ENCODE measurements at regions not wholly inside any gene's neighbourhood (a gene's known extent, or its start where the extent isn't known, plus 50 kb on each side); places are given as distances from the start of the nearest gene placed in this dataset.

DNA sequence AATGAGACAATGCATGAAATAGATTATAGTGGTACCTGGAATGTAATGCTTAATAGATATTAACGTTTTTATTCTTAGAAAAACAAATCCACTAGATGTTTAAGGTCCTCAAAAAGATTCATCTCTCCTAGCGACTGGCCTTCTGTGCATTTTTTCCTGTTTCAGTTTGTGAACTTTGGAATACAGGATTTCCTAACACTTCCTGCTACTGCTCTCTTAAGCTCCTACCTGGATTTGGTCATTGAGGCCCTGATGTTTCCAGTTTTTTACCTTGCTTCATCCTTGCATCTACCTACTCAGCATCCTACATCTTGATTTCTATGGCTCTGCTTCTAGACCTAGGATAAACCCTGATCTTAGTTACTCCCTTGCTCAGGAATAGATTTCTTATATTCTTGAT, 188.4 kb downstream of the ABCC12 start:
- DNase-seq: no peak

DNA sequence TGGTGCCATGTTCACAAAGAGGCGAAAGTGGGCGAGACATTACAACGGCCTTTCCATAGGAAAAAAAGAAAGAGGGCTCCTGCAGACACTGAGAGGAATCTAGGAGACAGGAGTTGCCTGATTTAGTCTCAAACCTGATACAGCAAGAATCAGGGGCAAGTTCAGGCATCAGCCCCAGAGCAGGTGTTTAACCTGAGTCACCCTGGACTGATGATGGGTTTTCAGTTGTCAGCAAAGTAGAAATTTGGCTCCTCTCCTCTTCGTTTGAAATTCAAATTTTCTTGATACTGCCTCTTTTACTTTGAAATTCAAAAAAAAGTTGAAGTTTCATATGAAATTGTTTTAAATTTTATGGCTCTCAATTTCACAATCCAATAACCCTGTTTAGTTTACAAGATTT, 189.5 kb downstream of the ABCC12 start:
- no peak for DNase-seq

DNA sequence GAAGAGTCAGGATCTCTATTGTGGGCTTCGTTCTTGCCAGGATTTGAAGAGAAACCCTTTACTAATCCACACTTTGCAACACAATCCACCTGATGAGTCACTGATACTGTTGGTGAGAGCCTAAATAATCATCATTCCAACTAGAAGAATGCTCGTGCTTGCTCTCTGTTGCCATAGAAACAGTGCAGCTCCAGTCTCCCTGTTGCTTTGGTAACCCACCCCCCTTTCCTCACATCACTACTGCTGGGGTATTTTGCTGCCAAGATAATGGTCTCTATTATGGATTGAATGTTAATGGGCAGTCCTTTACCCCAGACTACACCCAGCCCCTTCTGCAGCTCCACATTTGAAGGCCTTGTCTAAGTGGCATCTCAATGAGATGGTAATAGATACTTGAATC, 190.4 kb downstream of the ABCC12 start:
- DNase-seq: peak; percentile 65 to 88

DNA sequence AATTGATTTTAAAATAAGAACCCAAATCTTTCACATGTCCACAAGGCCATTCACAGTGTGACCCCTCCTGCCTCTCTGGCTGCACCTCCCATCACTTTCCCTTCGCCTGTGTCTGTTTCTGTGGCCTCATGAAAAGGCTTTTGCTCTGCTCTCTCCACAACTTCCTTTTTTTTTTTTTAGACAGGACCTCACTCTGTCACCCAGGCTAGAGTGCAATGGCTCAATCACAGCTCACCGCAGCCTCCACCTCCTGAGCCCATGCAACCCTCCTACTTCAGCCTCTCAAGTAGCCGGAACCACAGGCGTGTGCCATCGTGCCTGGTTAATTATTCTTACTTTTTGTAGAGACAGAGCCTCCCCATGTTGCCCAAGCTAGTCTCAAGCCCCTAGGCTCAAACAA, 197.1 kb downstream of the ABCC12 start:
- DNase-seq: no peak

DNA sequence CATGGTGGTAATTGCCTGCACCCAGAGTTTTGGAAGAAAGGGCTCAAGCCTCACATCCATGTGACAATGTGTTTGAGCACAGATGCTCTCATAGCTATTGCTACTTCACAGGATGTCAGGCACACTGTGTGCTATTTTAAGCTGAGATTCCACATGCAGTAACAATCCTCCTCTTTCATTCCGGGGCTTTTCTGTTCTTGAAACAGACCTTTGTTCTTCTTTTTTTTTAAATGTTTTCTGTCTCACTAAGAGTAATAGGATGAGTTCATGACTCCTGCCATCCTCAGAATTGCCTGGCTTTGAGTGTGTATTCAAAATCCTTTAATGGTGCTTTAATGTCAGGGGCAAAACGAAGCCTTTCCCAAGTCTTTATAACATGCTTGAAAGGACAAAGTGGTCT, 198.9 kb downstream of the ABCC12 start:
- no peak for DNase-seq

DNA sequence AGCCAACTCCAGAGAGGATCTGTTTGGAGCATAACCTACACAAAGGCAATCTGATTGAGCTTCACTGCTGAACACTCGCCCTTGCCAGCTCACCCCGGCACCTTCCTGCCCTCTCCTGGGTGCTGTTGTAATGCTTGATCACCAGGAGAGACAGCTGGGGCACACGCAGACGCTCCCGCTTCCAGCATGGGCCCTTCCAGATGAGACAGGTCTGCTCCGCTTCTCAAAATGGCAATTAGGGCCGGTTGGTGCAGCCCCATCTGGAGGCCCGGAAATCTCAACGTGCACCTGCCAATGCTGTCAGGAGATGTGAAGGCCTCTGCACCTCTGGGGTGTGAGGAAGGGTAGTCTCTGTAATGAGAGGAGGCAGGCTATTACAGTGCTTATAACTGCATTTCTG, 206.1 kb downstream of the ABCC12 start:
- peak; percentile 68 to 94 for DNase-seq

DNA sequence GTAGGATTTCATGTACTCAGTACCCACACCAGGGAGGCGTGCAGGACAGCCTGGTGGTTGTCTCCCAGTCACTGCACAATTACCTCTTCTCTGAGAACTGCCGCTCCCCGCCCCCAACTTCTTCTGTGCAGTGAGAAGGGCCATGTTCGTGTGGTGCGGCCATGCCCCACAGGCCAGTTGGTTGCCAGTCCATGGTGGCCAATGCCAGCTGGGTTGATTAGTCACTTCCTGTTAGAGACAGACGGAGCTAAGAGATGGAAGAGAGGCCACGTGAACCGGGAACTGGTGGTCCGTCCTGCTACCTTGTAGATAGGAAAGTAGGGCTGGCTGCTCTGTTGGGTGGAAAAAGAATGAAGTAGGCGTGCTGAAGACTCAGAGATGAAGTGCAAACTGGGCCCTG, 206.5 kb downstream of the ABCC12 start:
- no peak for DNase-seq

DNA sequence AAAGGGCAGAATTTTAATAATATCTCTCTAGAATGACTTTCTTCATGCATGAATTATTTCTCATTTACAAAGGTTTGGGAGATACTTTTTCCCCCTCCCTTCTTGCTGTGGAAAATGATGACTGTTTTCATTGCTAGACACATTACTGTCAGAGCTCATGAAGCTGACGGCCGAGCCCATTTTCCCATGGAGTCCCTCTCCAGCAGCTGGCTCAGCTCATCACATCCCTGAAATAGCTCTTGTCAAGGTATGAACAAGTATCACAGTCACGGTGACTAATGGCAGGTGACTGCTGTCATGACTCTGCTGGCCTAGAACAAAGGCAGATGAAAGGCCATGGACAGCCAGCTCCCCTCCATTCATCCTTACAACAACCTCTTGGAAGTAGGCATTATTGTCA, 208.1 kb downstream of the ABCC12 start:
- DNase-seq: no peak

DNA sequence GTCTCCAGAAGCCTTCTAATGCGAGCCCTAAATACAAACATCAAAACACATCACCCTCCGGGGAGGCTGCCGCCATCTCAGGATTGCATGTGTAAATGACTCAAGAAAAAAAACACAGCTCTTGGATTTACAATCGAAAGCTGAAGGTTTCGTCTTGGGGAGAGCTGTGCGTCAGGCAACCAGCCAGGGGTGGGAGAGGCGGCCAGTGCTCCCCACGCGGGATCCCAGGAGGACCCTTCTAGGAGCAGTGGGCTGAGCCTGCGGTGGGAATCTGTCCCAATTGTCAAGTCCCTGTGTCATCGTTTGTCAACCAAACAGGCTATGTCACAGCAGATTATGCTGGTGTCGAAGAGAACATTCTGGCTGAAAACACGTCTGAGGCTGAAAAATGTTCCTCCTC, 209.7 kb downstream of the ABCC12 start:
- no peak for DNase-seq

DNA sequence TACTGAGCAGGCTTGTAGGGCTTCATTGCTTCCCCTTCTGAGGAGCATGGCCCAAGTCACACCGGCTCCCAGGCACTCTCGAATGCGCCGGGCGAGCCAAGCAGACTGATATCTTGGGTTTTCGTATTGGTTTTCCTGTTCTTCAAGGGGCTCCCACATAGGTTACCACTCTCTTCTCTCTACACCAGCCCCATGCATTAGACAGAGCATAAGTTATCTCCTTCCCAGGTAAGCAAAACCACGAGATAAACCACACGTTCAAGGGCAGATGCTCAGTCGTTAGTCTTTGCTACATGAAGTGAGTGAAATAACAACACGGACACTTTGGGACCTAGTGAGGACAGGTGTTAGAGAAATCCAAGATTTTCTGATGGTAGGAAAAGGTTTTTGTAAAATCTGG, 211.2 kb downstream of the ABCC12 start:
- DNase-seq: no peak

DNA sequence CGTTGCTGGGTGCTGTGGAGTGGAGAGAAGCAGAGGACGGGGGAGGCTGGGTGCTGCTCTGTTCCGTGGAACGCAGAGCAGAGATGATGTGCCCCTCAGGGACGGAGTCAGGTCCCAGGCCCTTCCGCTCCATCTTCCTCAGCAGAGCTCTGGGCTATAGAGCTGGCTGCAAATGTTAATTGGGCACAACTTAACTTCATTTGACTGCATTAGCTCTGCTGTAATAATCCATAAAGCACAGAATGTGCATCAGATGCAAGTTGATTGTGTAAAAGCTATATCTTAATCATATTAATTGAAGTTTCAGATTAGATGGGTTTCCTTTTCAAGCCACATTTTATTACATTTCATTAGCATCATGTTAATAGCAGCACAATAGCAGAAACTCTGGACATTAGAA, 212.6 kb downstream of the ABCC12 start:
- DNase-seq: no peak

DNA sequence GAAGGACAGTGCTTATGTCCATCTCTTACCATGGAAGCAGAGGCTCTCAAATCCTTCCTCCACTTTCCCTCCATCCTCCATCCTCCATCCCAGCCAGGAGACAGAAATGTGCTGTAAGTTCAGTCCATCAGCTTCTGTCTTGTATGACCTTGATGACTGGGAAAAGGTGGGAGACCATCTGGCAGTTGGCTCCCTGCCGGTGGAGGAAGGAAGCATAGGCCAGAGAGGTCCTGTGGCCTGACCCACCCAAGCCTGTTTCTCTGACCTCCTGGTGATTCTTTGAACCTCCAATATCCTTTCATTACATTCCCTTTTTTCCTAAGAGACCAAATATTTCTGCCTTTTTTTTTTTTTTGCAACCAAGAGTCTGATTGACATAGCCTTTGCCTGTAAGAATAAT, 215.3 kb downstream of the ABCC12 start:
- DNase-seq: peak; percentile 8 to 23

DNA sequence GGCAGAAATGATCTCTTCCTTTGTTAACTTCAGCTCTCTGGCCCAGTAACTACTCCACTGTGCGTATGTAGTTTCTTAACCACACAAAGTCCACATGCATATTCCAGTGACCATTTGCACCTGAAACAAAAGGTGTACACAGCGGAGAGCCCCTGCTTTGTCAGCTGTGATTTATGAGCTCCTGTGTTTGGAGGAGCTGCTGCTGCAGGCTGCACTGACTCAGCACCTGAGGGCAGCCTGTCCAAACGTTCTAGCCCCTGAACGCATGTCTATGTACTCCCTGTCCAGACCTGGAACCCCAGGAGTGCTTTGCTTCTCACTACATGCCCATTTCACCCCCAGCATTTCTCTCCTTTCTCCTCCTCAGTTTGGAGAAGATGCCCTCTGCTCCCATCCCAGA, 216.1 kb downstream of the ABCC12 start:
- DNase-seq: no peak

DNA sequence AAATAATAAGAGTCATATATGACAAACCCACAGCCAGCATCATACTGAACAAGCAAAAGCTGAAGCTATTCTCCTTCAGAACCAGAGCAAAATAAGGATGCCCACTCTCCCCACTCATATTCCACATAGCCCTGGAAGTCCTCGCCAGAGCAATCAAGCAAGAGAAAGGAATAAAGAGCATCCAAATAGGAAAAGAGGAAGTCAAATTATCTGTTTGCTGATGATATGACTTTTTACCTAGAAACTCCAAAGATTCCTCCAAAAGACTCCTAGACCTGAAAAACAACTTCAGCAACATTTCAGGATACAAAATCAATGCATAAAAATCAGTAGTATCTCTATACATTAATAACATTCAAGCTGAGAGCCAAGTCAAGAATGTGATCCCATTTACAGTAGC, 217.5 kb downstream of the ABCC12 start:
- DNase-seq: no peak

DNA sequence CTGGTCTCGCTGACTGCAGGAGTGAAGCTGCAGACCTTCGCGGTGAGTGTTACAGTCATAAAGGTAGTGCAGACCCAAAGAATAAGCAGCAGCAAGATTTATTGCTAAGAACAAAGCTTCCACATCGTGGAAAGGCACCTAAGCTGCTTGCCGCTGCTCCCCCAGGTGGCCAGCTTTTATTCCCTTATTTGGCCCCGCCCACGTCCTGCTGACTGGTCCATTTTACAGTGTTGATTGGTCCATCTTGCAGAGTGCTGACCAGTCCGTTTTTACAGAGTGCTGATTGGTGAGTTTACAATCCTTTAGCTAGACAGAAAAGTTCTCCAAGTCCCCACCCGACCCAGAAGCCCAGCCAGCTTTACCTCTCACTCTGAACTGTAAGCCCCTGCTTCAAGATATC, 227.8 kb downstream of the ABCC12 start:
- DNase-seq: peak in 1 of 2 experiments; percentile 21

DNA sequence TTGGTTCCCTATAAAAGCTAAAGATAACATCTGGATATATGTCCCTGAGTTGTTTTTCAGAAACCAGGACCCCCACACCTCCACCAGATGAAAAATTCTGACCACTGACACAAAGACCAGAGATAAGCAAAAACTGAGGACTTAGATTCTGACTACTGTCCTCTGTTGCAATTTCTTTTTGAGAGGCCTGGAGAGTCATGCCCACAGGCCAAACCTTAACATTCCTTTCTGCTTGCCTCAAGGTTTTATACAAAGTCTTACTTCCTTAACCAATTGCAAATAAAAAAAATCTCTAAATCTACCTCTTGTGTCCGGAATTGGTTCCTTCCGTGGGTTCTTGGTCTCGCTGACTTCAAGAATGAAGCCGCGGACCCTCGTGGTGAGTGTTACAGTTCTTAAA, 228.5 kb downstream of the ABCC12 start:
- no peak for DNase-seq

DNA sequence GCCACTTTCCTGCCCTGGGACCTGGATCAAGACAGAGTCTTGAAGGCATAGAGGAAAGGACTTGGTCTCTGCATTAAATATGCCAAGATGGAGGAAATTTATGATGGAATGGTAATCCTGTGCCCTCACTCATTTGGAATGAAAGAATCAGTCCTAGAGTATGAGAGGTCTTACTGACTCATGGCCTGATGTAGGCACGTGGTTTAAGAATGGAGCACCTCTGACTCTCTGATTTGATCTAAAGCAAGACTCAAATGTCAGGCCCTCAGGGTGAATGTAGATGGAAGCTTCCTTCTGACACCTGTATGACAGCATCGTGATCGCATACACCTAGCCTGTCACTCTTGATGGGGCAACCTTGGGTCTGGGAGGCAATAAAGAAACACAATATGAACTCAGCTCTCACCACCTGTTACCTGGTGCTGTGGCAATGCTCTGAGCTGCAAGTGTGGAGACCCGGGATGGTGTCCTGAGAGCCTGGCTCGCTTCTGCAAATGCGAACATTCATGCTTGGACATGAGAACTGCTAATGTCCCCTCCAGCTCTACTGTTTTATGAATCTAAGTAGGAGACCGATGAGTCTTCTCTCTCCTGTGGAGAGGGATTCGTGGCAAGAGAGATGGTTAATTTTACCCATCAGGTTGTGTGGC, 229.9 kb downstream of the ABCC12 start:
- DNase-seq: no peak

DNA sequence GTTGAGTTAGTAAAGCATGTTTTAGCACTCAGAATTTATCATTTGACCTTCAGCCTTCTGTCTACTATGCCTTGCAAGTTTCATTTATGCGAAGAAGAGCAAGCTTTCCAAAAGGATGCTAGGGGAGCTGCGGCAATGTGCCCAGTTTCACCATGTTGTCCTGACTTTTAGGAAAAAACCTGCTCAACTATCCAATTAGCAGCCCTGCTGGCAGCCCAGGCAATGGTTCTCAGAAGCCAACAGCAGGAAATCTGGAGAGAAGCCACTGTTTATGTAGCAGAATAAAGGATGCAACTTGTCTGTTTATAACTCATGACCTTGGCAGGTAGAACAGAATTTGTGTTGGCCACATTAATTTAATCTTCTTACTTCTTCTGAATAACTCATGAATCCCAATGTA, 230.8 kb downstream of the ABCC12 start:
- DNase-seq: no peak

DNA sequence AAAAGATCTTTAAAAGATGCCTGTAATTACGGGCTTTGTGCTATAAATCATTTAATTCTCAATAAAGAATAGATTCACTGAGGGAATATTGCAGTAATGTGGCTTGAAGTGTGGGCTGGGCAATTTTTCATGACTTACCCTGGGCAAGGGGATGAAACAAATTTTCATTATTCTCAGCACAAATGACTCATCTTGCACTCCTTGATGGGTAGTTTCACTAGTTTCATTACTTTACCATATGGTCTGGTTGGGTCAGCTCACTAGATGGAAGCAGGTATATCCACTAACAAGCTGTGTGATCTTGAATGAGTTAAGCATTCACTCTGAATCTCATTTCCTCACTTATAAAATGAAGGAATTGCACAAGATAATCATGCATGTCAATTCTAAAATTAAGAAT, 234.3 kb downstream of the ABCC12 start:
- no peak for DNase-seq

DNA sequence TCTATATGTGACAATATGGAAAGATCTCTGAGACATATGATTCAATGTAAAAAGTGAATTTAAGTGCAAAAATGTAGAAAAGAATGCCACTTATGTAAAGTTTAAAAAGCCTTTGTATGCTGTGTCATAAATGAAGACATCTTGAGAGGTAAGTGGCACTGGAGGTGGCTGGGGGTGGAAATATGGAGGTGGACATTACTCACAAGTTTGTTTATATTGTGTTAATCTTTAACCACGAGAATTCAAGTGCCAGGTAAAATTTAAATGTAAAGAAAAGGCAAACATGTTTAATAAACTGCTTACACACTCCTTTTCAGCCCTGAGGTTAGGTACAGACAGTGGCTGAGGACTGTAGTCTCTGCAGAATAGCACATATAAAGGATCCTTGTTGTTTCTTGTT, 235.1 kb downstream of the ABCC12 start:
- no peak for DNase-seq

DNA sequence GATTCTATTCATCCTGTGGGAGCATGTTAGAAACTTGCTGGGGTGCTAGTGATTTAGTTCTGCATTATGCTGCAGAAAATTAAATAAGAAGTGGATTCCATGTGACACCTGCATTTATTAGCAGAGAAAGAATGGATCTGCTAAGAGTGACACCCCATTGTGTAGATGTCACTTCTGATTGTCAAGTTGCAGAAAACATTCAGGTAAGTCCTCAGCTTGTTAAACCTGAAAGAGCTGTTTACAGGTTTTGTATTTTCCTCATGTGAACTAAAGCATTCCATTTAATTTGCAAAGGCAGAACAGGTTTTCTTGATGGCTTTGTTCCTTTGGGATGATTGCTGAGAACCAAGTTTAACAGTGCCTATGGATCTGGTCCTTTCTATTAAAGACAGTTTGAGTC, 238.7 kb downstream of the ABCC12 start:
- no peak for DNase-seq

DNA sequence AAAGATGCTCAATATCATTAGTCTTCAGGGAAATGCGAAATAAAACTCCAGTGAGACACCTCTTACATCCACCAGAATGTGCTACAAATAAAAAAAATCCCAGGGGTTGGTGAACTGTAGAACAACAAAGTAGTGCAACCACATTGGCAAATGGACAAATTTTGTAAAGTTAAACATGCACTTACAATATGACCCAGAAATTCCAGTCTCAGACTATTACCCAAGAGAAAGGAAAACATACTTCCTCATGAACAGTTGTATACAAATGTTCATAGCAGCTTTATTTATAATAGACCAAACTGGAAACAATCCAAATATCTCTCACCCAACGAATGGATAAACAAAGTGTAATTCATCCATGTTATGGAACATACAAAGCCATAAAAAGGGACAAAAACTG, 239.5 kb downstream of the ABCC12 start:
- no peak for DNase-seq

DNA sequence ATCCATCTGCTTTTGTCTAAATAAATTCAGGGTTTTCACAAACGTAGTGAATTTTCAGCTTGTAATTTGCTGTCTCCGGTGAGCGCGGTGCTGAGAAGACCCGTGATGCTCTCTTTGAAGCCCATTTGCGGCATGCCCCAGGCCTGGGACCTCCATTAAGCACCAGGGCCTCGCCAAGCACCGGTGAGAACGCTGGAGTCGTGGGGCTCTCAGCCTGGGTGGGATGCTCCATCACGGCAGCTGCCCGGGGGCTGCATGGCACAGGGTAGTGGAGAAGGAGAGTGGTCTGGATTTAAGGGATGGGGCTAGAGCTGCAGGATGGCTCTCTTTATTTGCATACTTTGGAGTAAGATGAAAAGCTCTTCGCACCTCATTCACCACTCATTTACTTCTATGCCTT, 248.7 kb downstream of the ABCC12 start:
- no peak for DNase-seq

DNA sequence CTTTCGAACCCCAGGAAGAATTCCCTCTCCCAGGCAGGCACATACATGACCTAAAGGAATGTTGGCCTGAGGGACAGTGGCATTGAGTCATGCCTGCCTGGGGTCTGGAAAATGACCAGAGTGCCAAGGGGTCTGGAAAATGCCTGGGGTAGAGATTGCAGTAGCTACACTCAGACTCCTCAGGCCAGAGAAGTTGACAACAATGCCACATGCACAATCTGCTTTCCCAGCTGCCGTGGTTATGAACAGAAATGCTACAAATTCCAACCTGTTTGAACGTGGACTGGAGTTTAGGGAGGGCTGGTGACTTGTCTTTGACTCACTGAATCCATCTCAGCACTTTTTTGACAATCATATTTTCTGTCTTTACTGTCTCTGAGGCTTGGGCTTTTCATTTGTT, 250.0 kb downstream of the ABCC12 start:
- no peak for DNase-seq

DNA sequence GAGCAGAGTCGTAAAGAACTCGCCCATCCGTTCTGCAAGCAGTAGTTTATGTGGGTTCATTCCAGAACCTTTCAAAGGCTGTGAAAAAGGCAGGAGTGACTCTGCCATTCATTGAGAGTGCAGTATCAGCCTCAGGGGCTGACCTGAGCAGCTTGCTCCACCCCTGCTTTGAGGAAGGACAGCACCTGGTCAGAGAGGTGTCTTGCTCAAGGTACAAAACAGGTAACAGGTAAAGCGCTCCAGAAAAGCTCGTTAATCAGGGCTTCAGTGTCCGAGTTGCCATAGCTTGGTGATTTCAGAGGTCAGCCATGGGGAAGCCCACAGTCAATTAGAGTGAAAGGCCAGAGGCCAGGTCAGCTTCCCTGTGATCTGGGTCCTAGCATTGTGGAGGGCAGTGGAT, 251.1 kb downstream of the ABCC12 start:
- DNase-seq: no peak

DNA sequence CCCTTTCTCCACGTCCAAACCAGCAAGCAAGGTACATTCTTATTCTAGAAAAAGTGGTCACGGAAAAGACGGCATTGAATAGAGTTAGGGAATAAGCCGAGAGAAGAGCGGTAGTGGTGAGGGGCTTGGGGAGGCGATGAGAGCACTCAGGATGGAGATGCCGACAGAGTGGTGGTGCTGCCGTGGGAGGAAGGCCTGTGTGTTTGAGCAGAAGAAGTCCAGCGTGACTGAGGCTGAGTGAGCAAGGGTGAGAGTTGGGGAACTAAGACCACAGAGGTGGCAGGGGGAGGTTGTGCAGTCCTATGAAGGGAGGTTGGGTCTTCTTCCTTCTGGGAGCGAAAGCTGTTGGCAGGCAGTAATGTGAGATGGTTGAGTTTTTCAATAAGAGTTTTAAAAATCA, 252.3 kb downstream of the ABCC12 start:
- no peak for DNase-seq
